Cardiac muscle cell (in vitro differentiated cells and primary cell): ENCODE measurements at regions not wholly inside any gene's neighbourhood (a gene's known extent, or its start where the extent isn't known, plus 50 kb on each side); places are given as distances from the start of the nearest gene placed in this dataset.

Experiments used
- DNase-seq, 2 donors: peaks; one replicate each; pipeline versions ENCODE4 v3.0.0 to v3.0.0-alpha.2; 2010 to 2017; ENCODE audit warnings: low read depth in 1 of 2, low spot score in 1 of 2
- H3K27ac ChIP-seq: fragments of 200-600 bp; sonication (generic); 2 replicates; pipeline ENCODE4 v1.5.1; 2016
- H3K27me3 ChIP-seq: fragments of 200-600 bp; sonication (generic); 2 replicates; pipeline ENCODE4 v1.6.0; 2016; ENCODE audit warnings: control low read depth
- H3K36me3 ChIP-seq: fragments of 200-600 bp; sonication (generic); 2 replicates; pipeline ENCODE4 v1.5.1; 2016; ENCODE audit warnings: control low read depth
- H3K4me1 ChIP-seq: fragments of 200-600 bp; sonication (generic); 2 replicates; pipeline ENCODE4 v1.8.1; 2017; ENCODE audit warnings: low read depth, mild to moderate bottlenecking, mixed run types
- H3K4me3 ChIP-seq: fragments of 200-600 bp; sonication (generic); 2 replicates; pipeline ENCODE4 v1.5.1; 2016; ENCODE audit warnings: mild to moderate bottlenecking
- H3K9me3 ChIP-seq: fragments of 200-600 bp; sonication (generic); 2 replicates; pipeline ENCODE4 v1.5.1; 2017; ENCODE audit warnings: low read depth, mild to moderate bottlenecking, control low read depth
- CTCF ChIP-seq: IDR thresholded peaks from 2 replicates; pipeline ENCODE4 v1.5.1; 2012; ENCODE audit warnings: low read depth, mild to moderate bottlenecking, low read length

GRCh38 chr7:52482076-52482475 is 553.4 kb upstream of the POM121L12 start:
- H3K27ac ChIP-seq, result no peak overlapping the region
- TF ChIP-seq CTCF, result no peak
- no peak for DNase-seq

DNA sequence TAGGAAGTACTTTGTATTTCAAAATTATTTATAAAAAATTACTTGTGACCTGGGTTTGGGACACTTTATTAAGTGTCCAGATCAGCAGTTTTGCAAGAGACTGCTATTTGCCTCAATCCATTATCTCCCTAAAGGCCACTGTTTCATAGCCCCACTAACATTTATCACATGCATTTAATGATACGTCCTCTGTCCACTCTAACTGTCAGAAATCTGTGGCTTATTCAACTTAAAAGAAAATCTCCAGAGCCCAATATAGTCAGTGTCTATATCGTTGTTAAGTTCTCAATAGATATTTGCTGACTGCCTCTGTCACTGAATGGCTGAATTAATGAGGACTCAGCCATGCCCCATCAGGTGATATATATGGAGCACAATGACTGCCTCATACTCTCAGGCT is 553.9 kb upstream of the POM121L12 start:
- Histone ChIP-seq H3K4me3 (no peak overlapping the region), H3K36me3 (no peaks in the 10 kb centered on the region), H3K4me1 (no peaks in the 10 kb centered on the region), H3K27me3 (no peaks in the 10 kb centered on the region), H3K27ac (no peak overlapping the region), H3K9me3 (no peaks in the 10 kb centered on the region)
- TF ChIP-seq CTCF, result no peak
- DNase-seq, result no peak

More at GRCh38 chr7:52482076-52482475, 553.4 kb upstream of the POM121L12 start:
- Histone ChIP-seq H3K4me1 (no peaks in the 10 kb centered on the region), H3K36me3 (no peaks in the 10 kb centered on the region), H3K4me3 (no peak overlapping the region), H3K9me3 (no peaks in the 10 kb centered on the region), H3K27me3 (no peaks in the 10 kb centered on the region)

GRCh38 chr7:52479990-52480389 is 555.4 kb upstream of the POM121L12 start:
- H3K27ac ChIP-seq, result no peak overlapping the region
- no peak overlapping the region for H3K4me3 ChIP-seq

GRCh38 chr7:52475001-52475582 is 560.3 kb upstream of the POM121L12 start:
- DNase-seq, result no peak

More at GRCh38 chr7:52479990-52480389, 555.4 kb upstream of the POM121L12 start:
- Histone ChIP-seq H3K4me1 (no peaks in the 10 kb centered on the region), H3K9me3 (no peaks in the 10 kb centered on the region), H3K36me3 (no peaks in the 10 kb centered on the region), H3K27me3 (no peaks in the 10 kb centered on the region)
- no peak for DNase-seq
- TF ChIP-seq CTCF, result no peak

DNA sequence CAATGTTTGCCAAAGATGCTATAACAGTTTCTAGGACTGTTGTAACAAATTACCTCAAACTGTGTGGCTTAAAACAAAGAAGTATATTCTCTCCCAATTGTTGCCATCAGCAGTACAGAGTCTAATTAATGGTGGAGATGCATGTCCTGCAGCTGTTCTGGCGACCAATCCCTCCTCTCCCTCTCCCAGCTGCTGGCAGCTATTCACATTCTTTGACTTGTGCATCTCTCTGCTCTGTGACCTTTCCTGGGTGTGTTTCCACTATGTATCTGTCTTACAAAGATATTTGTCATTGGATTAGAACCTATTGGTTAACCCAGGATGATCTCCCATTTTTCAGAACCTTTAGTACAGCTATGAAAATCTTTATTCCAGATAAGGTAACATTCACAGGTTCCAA is 561.7 kb upstream of the POM121L12 start:
- Histone ChIP-seq H3K27ac (no peak overlapping the region), H3K4me3 (no peak overlapping the region), H3K36me3 (no peaks in the 10 kb centered on the region), H3K27me3 (no peaks in the 10 kb centered on the region), H3K4me1 (no peaks in the 10 kb centered on the region), H3K9me3 (no peaks in the 10 kb centered on the region)
- DNase-seq, result no peak
- no peak for TF ChIP-seq CTCF

More at GRCh38 chr7:52475001-52475582, 560.3 kb upstream of the POM121L12 start:
- no peak for TF ChIP-seq CTCF
- no peaks in the 10 kb centered on the region for H3K4me1 ChIP-seq
- H3K4me3 ChIP-seq, result no peak overlapping the region
- H3K36me3 ChIP-seq, result no peaks in the 10 kb centered on the region
- H3K27me3 ChIP-seq, result no peaks in the 10 kb centered on the region
- no peaks in the 10 kb centered on the region for H3K9me3 ChIP-seq
- H3K27ac ChIP-seq, result no peak overlapping the region
